SK-N-SH (cell line): ENCODE measurements at regions not wholly inside any gene's neighbourhood (a gene's known extent, or its start where the extent isn't known, plus 50 kb on each side); places are given as distances from the start of the nearest gene placed in this dataset.

Experiments
- CTCF ChIA-PET: fragments of 300-600, 350-600 bp; formaldehyde crosslinking; extraction: SDS; loops from one replicate; lab custom pipeline; 2021; lab: Yijun Ruan, JAX
- POLR2A ChIA-PET: fragments of 350-600 bp; sonication (Branson Sonifier 250); formaldehyde crosslinking; extraction: SDS; loops from one replicate; lab custom pipeline; 2020; ENCODE audit warnings: antibody characterized with exemption, inconsistent platforms; lab: Yijun Ruan, JAX
- DNase-seq: peaks from one replicate; pipeline ENCODE4 v3.0.0; 2012
- H2AFZ ChIP-seq: fragments of 200-600 bp; sonication (generic); 2 replicates; pipeline ENCODE4 v1.8.1; 2016; ENCODE audit warnings: antibody characterized with exemption, mild to moderate bottlenecking, low read depth
- H3F3A ChIP-seq: fragments of 200-600 bp; sonication (generic); replicated peaks from 2 replicates; pipeline ENCODE3; 2016; ENCODE audit warnings: antibody characterized with exemption, mild to moderate bottlenecking; ENCODE audit not compliant: insufficient read depth
- H3K27ac ChIP-seq, 2 experiments: fragments of 200-500 bp in 1 of 2; fragments of 200-600 bp in 1 of 2; sonication (Bioruptor generic) in 1 of 2; sonication (generic), shearing (Covaris generic) in 1 of 2; 2 replicates each; pipeline versions ENCODE4 v1.5.1 to v1.6.1; 2014 to 2016; ENCODE audit warnings: low read depth in 2 of 2, inconsistent platforms in 1 of 2, low read length in 1 of 2, mild to moderate bottlenecking in 1 of 2, mixed read lengths in 1 of 2
- H3K27me3 ChIP-seq: fragments of 200-600 bp; sonication (generic), shearing (Covaris generic); 2 replicates; pipeline ENCODE4 v1.6.1; 2016; ENCODE audit warnings: mixed run types; ENCODE audit not compliant: insufficient read depth
- H3K36me3 ChIP-seq, 2 experiments: fragments of 200-500 bp in 1 of 2; fragments of 200-600 bp in 1 of 2; sonication (Bioruptor generic) in 1 of 2; sonication (generic) in 1 of 2; replicated peaks in 1 of 2; 2 replicates each; pipeline versions ENCODE3 to v1.5.1; 2014 to 2016; ENCODE audit warnings: low read length in 1 of 2, mild to moderate bottlenecking in 1 of 2; ENCODE audit not compliant: insufficient read depth in 2 of 2, control insufficient read depth in 1 of 2
- H3K4me1 ChIP-seq, 2 experiments: fragments of 200-500 bp in 1 of 2; fragments of 200-600 bp in 1 of 2; sonication (Bioruptor generic) in 1 of 2; sonication (generic), shearing (Covaris generic) in 1 of 2; 2 replicates each; pipeline versions ENCODE4 v1.5.1 to v1.6.1; 2014 to 2016; ENCODE audit warnings: low read depth in 1 of 2, low read length in 1 of 2, mixed run types in 1 of 2; ENCODE audit not compliant: insufficient read depth in 2 of 2, control insufficient read depth in 1 of 2
- H3K4me2 ChIP-seq: fragments of 200-600 bp; sonication (generic), shearing (Covaris generic); 2 replicates; pipeline ENCODE4 v1.6.1; 2017; ENCODE audit warnings: mixed run types
- H3K4me3 ChIP-seq, 2 experiments: fragments of 200-500 bp in 1 of 2; fragments of 200-600 bp in 1 of 2; sonication (Bioruptor generic) in 1 of 2; sonication (generic), shearing (Covaris generic) in 1 of 2; 2 replicates each; pipeline versions ENCODE4 v1.5.1 to v1.8.1; 2014 to 2016; ENCODE audit warnings: low read depth in 2 of 2, inconsistent platforms in 1 of 2, low read length in 1 of 2, mild to moderate bottlenecking in 1 of 2, mixed read lengths in 1 of 2, moderate library complexity in 1 of 2
- H3K79me2 ChIP-seq: fragments of 200-600 bp; sonication (generic); 2 replicates; pipeline ENCODE4 v1.8.1; 2017; ENCODE audit warnings: mild to moderate bottlenecking; ENCODE audit not compliant: insufficient read depth
- H3K9ac ChIP-seq: fragments of 200-600 bp; sonication (generic); 2 replicates; pipeline ENCODE4 v1.6.1; 2017; ENCODE audit warnings: mixed run types
- H3K9me2 ChIP-seq: fragments of 200-600 bp; sonication (generic); 2 replicates; pipeline ENCODE4 v1.6.1; 2017; ENCODE audit warnings: mixed run types
- H3K9me3 ChIP-seq: fragments of 200-600 bp; sonication (generic); 2 replicates; pipeline ENCODE4 v1.6.1; 2017; ENCODE audit warnings: mixed run types, mild to moderate bottlenecking, moderate library complexity
- H4K20me1 ChIP-seq: fragments of 200-600 bp; sonication (generic); 2 replicates; pipeline ENCODE4 v1.6.1; 2017; ENCODE audit warnings: mild to moderate bottlenecking, mixed run types; ENCODE audit not compliant: insufficient read depth
- EZH2phosphoT487 ChIP-seq: fragments of 200-600 bp; sonication (generic); IDR thresholded peaks from 2 replicates; pipeline ENCODE4 v1.6.1; 2017; ENCODE audit warnings: low read depth, mixed run types, mild to moderate bottlenecking, antibody characterized with exemption, moderate library complexity, borderline replicate concordance
- GABPA ChIP-seq: IDR thresholded peaks from 2 replicates; pipeline ENCODE4 v1.4.0; 2012; ENCODE audit warnings: low read depth, mild to moderate bottlenecking
- MEF2A ChIP-seq: IDR thresholded peaks from 2 replicates; pipeline ENCODE4 v1.4.0; 2012; ENCODE audit warnings: low read depth, borderline replicate concordance
- POLR2AphosphoS5 ChIP-seq: IDR thresholded peaks from 2 replicates; pipeline ENCODE4 v1.6.1; 2012; ENCODE audit warnings: low read depth, low read length
- RAD21 ChIP-seq: IDR thresholded peaks from 2 replicates; pipeline ENCODE4 v1.6.1; 2012; ENCODE audit warnings: mild to moderate bottlenecking, low read length
- RFX5 ChIP-seq: IDR thresholded peaks from 2 replicates; pipeline ENCODE4 v1.6.1; 2012; ENCODE audit warnings: mild to moderate bottlenecking, improper control_type of control experiment, low read length
- RXRA ChIP-seq: IDR thresholded peaks from 2 replicates; pipeline ENCODE4 v1.4.0; 2012; ENCODE audit warnings: low read depth, mild to moderate bottlenecking, borderline replicate concordance
- SMC3 ChIP-seq: IDR thresholded peaks from 2 replicates; pipeline ENCODE4 v1.6.1; 2012; ENCODE audit warnings: low read depth, low read length, improper control_type of control experiment
- WGBS: methylation state at CpG from one replicate; pipeline ENCODE4 v1.1.6; 2017; ENCODE audit warnings: low lambda C conversion rate; 5-methylcytosine and 5-hydroxymethylcytosine counted together
- TF ChIP-seq, protein P1 (sequence below): fragments of 150-350 bp; IDR thresholded peaks from 2 replicates; pipeline ENCODE4 v1.6.1; 2016; ENCODE audit warnings: mild to moderate bottlenecking, low read depth, low read length
- TF ChIP-seq, protein P2 (sequence below): IDR thresholded peaks from 2 replicates; pipeline ENCODE4 v1.4.0; 2012; ENCODE audit warnings: low read depth

DNA sequence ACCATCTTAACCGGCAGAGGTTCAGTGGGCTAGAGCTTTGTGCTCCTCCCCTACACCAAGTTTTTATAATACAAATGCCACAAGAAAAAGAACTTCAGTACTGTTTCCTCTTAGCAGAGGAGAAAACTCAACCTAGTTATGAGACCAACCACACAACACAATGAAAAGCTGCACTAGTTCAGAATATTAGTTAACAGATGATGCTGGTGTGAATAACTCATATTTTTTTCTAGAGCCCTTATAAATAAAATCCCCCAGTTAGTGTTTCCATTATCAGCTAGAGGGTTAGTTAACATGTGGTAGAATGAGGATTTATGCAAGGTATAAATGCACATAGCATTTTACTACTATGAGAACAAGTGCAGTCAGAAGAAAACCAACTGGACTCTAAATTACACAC is 61.9 kb upstream of the AMN1 start:
- Histone ChIP-seq H2AFZ (no peak overlapping the region), H3K79me2 (no peaks in the 10 kb centered on the region), H3K27me3 (no peaks in the 10 kb centered on the region), H3K36me3 (no peaks in the 10 kb centered on the region), H4K20me1 (no peaks in the 10 kb centered on the region), H3K9ac (no peak overlapping the region), H3F3A (no peaks in the 10 kb centered on the region), H3K4me3 (no peak overlapping the region), H3K4me2 (no peak overlapping the region)
- 4% methylated on average over 1 of the region's 1 CpG for WGBS
- no peak for DNase-seq
- TF ChIP-seq GABPA (no peak), RFX5 (no peak), RAD21 (no peak), SMC3 (no peak), EZH2phosphoT487 (no peak), RXRA (no peak), POLR2AphosphoS5 (no peak), MEF2A (no peak)
- TF ChIP-seq, protein P1, sequence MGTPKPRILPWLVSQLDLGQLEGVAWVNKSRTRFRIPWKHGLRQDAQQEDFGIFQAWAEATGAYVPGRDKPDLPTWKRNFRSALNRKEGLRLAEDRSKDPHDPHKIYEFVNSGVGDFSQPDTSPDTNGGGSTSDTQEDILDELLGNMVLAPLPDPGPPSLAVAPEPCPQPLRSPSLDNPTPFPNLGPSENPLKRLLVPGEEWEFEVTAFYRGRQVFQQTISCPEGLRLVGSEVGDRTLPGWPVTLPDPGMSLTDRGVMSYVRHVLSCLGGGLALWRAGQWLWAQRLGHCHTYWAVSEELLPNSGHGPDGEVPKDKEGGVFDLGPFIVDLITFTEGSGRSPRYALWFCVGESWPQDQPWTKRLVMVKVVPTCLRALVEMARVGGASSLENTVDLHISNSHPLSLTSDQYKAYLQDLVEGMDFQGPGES: no peak
- TF ChIP-seq, protein P2, sequence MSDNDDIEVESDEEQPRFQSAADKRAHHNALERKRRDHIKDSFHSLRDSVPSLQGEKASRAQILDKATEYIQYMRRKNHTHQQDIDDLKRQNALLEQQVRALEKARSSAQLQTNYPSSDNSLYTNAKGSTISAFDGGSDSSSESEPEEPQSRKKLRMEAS: no peak
- TF ChIP-seq, all 33 proteins: peak for 0
- ChIA-PET POLR2A (no interaction called here), CTCF (interaction anchor here (0.8 kb wide), 1 partner anchor 361 kb away, joined by 3 read pairs; no protein-coding TSS in a partner anchor)
- Histone ChIP-seq H3K9me2 (no peaks in the 10 kb centered on the region), H3K4me1 (no peaks in the 10 kb centered on the region), H3K9me3 (no peaks in the 10 kb centered on the region), H3K27ac (no peak overlapping the region)

GRCh38 chr12:31785318-31785717 is 56.5 kb upstream of the AMN1 start:
- H3F3A ChIP-seq: no peaks in the 10 kb centered on the region
- no peaks in the 10 kb centered on the region for H4K20me1 ChIP-seq
- CTCF ChIA-PET: no interaction called here
- H3K9ac ChIP-seq: no peak overlapping the region
- no peaks in the 10 kb centered on the region for H3K27me3 ChIP-seq
- no peak overlapping the region for H3K4me2 ChIP-seq
- POLR2A ChIA-PET: no interaction called here
- H3K27ac ChIP-seq: no peak overlapping the region
- no peaks in the 10 kb centered on the region for H3K9me2 ChIP-seq
- H3K36me3 ChIP-seq: no peaks in the 10 kb centered on the region
- no peaks in the 10 kb centered on the region for H3K9me3 ChIP-seq
- no peak for DNase-seq
- no peaks in the 10 kb centered on the region for H3K79me2 ChIP-seq
- WGBS: 78% methylated on average over 2 of the region's 2 CpGs
- TF ChIP-seq, protein P1: no peak
- H3K4me1 ChIP-seq: no peaks in the 10 kb centered on the region
- no peak overlapping the region for H2AFZ ChIP-seq
- no peak overlapping the region for H3K4me3 ChIP-seq
